GM12878 (cell line): ENCODE measurements at regions not wholly inside any gene's neighbourhood (a gene's known extent, or its start where the extent isn't known, plus 50 kb on each side); places are given as distances from the start of the nearest gene placed in this dataset.

Experiments used
- ATAC-seq: fragments of 200-7000 bp; cut with Tn5 transposase; 3 replicates; pipeline ENCODE4 v1.9.1; 2020; ENCODE audit warnings: mild to moderate bottlenecking, moderate library complexity
- BruUV-seq: library from RNA; stranded (reverse); fragments of 400-500 nt; replicated peaks from 2 replicates; lab custom pipeline; 2021; lab: Mats Ljungman, UMichigan
- CTCF ChIA-PET: fragments of 300-600 bp; sonication (Branson Sonifier 250); formaldehyde crosslinking; extraction: SDS; loops from one replicate; lab custom pipeline; 2021; ENCODE audit warnings: inconsistent platforms; lab: Yijun Ruan, JAX
- POLR2A ChIA-PET: fragments of 350-600 bp; formaldehyde crosslinking; extraction: SDS; loops from one replicate; lab custom pipeline; 2021; ENCODE audit warnings: inconsistent platforms; lab: Charles Lee
- RAD21 ChIA-PET: fragments of 300-600 bp; sonication (Branson Sonifier 250); formaldehyde crosslinking; loops from one replicate; lab custom pipeline; 2023; ENCODE audit warnings: antibody characterized with exemption; ENCODE audit not compliant: unreplicated experiment; lab: Charles Lee
- SMC1A ChIA-PET: fragments of 300-600 bp; sonication (Branson Sonifier 250); formaldehyde crosslinking; loops from one replicate; lab custom pipeline; 2023; ENCODE audit not compliant: unreplicated experiment, uncharacterized antibody; lab: Charles Lee
- DNase-seq: peaks from one replicate; pipeline ENCODE4 v3.0.0-alpha.2; 2011; ENCODE audit warnings: low read depth, low spot score
- FAIRE-seq: peaks from 3 replicates; lab custom pipeline; 2011; peaks lifted over from hg19 to GRCh38; lab: Jason Lieb, UNC
- H2AFZ ChIP-seq: 2 replicates; pipeline ENCODE4 v1.6.0; 2011; ENCODE audit warnings: low read depth, low read length, control low read depth; ENCODE audit not compliant: control insufficient read depth
- H3K27ac ChIP-seq: 2 replicates; pipeline ENCODE4 v1.5.1; 2011; ENCODE audit warnings: control low read depth; ENCODE audit not compliant: control insufficient read depth, insufficient read depth
- H3K27me3 ChIP-seq, 2 experiments: replicated peaks in 1 of 2; 2 replicates each; pipeline versions ENCODE4 v1.6.0 to v1.6.1; 2011; ENCODE audit warnings: low read length in 1 of 2; ENCODE audit not compliant: control insufficient read depth in 2 of 2, insufficient read depth in 2 of 2
- H3K36me3 ChIP-seq, 2 experiments: 2 replicates each; pipeline ENCODE4 v1.5.1; 2011; ENCODE audit warnings: low read length in 1 of 2; ENCODE audit not compliant: control insufficient read depth in 2 of 2, insufficient read depth in 2 of 2
- H3K4me1 ChIP-seq: 2 replicates; pipeline ENCODE4 v1.6.1; 2011; ENCODE audit warnings: mild to moderate bottlenecking, low read length, moderate library complexity, mixed read lengths; ENCODE audit not compliant: control insufficient read depth, insufficient read depth
- H3K4me2 ChIP-seq: 2 replicates; pipeline ENCODE4 v1.6.0; 2011; ENCODE audit warnings: control low read depth; ENCODE audit not compliant: control insufficient read depth, insufficient read depth
- H3K4me3 ChIP-seq: fragments of 200-600 bp; sonication (generic); 2 replicates; pipeline ENCODE4 v1.5.1; 2016
- H3K79me2 ChIP-seq: 2 replicates; pipeline ENCODE4 v1.6.0; 2011; ENCODE audit warnings: low read length; ENCODE audit not compliant: control insufficient read depth, insufficient read depth
- H3K9ac ChIP-seq: 2 replicates; pipeline ENCODE4 v1.8.0; 2011; ENCODE audit warnings: low read length, control low read depth, mixed read lengths; ENCODE audit not compliant: control insufficient read depth, insufficient read depth
- H3K9me3 ChIP-seq: replicated peaks from 3 replicates; pipeline ENCODE4 v1.5.1; 2011; ENCODE audit warnings: mild to moderate bottlenecking, low read length; ENCODE audit not compliant: control insufficient read depth, insufficient read depth
- H4K20me1 ChIP-seq: 2 replicates; pipeline ENCODE4 v1.6.0; 2011; ENCODE audit not compliant: control insufficient read depth, insufficient read depth
- EED ChIP-seq: sonication (generic); IDR thresholded peaks from 2 replicates; pipeline ENCODE4 v1.6.1; 2016; ENCODE audit warnings: antibody characterized with exemption, low read depth
- KLF5 ChIP-seq: fragments of 450-650 bp; IDR thresholded peaks from 2 replicates; pipeline ENCODE4 v1.6.1; 2014; ENCODE audit warnings: mild to moderate bottlenecking; ENCODE audit not compliant: partially characterized antibody
- TCF3 ChIP-seq: IDR thresholded peaks from 2 replicates; pipeline ENCODE4 v1.6.1; 2012; ENCODE audit warnings: low read depth, mild to moderate bottlenecking, low read length, borderline replicate concordance; ENCODE audit not compliant: insufficient read depth
- TCF7 ChIP-seq: IDR thresholded peaks from 2 replicates; pipeline ENCODE4 v1.6.1; 2014; ENCODE audit warnings: antibody characterized with exemption, borderline replicate concordance
- ZSCAN29 ChIP-seq: fragments of 450-650 bp; IDR thresholded peaks from 2 replicates; pipeline ENCODE4 v1.6.1; 2017; ENCODE audit warnings: mild to moderate bottlenecking, moderate library complexity
- in situ Hi-C: fragments of 300-500 bp; cut with MboI; formaldehyde crosslinking; loops from 9 replicates; pipeline ENCODE4 v1.14.3; 2018; ENCODE audit warnings: mixed read lengths
- intact Hi-C: fragments of 100-400 bp; cut with micrococcal nuclease; formaldehyde crosslinking; loops from one replicate; pipeline ENCODE4 v1.14.2; 2022; ENCODE audit not compliant: unreplicated experiment
- TF ChIP-seq, protein P1 (sequence below): IDR thresholded peaks from 2 replicates; pipeline ENCODE4 v1.6.1; 2011; ENCODE audit warnings: borderline replicate concordance, low read depth, mild to moderate bottlenecking, moderate library complexity, low read length; ENCODE audit not compliant: insufficient read depth, poor library complexity, severe bottlenecking
- TF ChIP-seq, protein P2 (sequence below): fragments of 450-650 bp; IDR thresholded peaks from 2 replicates; pipeline ENCODE4 v1.6.1; 2017; ENCODE audit warnings: antibody characterized with exemption, mild to moderate bottlenecking, moderate library complexity

DNA sequence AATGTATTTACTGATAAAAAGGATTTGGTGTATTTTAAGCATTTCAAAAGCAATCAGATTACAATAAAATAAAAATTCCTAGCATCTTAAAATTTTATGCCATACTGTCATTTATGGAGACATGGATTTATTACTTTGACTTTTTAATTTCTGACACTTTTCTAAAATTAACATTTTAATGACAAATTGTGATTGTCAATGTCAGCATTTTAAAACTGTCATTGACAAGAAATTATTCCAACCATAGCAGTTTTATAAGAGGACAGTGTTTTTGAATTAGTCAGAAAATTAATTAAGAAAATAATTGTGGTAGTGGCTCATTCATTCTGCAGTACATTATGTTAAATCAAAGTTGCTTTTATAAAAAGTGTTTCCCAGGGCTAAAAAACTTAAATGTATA is 1954.4 kb downstream of the ARAP2 start:
- Histone ChIP-seq H3K4me2 (no peak overlapping the region), H3K4me1 (no peaks in the 10 kb centered on the region), H3K79me2 (no peaks in the 10 kb centered on the region), H3K9ac (no peak overlapping the region), H3K27ac (no peak overlapping the region), H3K27me3 (no peaks in the 10 kb centered on the region), H2AFZ (no peak overlapping the region), H3K9me3 (no peaks in the 10 kb centered on the region), H4K20me1 (no peaks in the 10 kb centered on the region), H3K36me3 (no peaks in the 10 kb centered on the region), H3K4me3 (no peak overlapping the region)
- no peak for DNase-seq
- ChIA-PET SMC1A (no interaction called here), CTCF (no interaction called here), RAD21 (no interaction called here), POLR2A (no interaction called here)
- BruUV-seq = no TSS peak
- intact Hi-C loops (no loop called here), in situ Hi-C loops (no loop called here)
- ATAC-seq = no peak
- no peak for FAIRE-seq
- TF ChIP-seq KLF5 (no peak), EED (no peak), ZSCAN29 (no peak), TCF3 (no peak), TCF7 (no peak)
- TF ChIP-seq, protein P1, sequence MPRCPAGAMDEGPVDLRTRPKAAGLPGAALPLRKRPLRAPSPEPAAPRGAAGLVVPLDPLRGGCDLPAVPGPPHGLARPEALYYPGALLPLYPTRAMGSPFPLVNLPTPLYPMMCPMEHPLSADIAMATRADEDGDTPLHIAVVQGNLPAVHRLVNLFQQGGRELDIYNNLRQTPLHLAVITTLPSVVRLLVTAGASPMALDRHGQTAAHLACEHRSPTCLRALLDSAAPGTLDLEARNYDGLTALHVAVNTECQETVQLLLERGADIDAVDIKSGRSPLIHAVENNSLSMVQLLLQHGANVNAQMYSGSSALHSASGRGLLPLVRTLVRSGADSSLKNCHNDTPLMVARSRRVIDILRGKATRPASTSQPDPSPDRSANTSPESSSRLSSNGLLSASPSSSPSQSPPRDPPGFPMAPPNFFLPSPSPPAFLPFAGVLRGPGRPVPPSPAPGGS = no peak
- TF ChIP-seq, protein P2, sequence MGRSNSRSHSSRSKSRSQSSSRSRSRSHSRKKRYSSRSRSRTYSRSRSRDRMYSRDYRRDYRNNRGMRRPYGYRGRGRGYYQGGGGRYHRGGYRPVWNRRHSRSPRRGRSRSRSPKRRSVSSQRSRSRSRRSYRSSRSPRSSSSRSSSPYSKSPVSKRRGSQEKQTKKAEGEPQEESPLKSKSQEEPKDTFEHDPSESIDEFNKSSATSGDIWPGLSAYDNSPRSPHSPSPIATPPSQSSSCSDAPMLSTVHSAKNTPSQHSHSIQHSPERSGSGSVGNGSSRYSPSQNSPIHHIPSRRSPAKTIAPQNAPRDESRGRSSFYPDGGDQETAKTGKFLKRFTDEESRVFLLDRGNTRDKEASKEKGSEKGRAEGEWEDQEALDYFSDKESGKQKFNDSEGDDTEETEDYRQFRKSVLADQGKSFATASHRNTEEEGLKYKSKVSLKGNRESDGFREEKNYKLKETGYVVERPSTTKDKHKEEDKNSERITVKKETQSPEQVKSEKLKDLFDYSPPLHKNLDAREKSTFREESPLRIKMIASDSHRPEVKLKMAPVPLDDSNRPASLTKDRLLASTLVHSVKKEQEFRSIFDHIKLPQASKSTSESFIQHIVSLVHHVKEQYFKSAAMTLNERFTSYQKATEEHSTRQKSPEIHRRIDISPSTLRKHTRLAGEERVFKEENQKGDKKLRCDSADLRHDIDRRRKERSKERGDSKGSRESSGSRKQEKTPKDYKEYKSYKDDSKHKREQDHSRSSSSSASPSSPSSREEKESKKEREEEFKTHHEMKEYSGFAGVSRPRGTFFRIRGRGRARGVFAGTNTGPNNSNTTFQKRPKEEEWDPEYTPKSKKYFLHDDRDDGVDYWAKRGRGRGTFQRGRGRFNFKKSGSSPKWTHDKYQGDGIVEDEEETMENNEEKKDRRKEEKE = no peak
